HepG2 (cell line): ENCODE measurements at regions not wholly inside any gene's neighbourhood (a gene's known extent, or its start where the extent isn't known, plus 50 kb on each side); places are given as distances from the start of the nearest gene placed in this dataset.

Experiments used
- HNF4G ChIP-seq, 2 experiments: sonication (generic) in 1 of 2; formaldehyde crosslinking in 1 of 2; IDR thresholded peaks; 2 replicates each; pipeline versions ENCODE4 v1.4.0 to v1.6.1; 2011 to 2020; ENCODE audit warnings: borderline replicate concordance in 2 of 2, low read depth in 2 of 2, mild to moderate bottlenecking in 2 of 2, low read length in 1 of 2, missing genetic modification reagents in 1 of 2, moderate library complexity in 1 of 2
- HOXA9 ChIP-seq: sonication (generic); formaldehyde crosslinking; IDR thresholded peaks from 2 replicates; pipeline ENCODE4 v1.8.1; 2022; ENCODE audit warnings: missing genetic modification reagents, mild to moderate bottlenecking, moderate library complexity, borderline replicate concordance
- NR2F1 ChIP-seq, 2 experiments: fragments of 450-650 bp in 1 of 2; formaldehyde crosslinking in 1 of 2; IDR thresholded peaks; 2 replicates each; pipeline versions ENCODE4 v1.5.0 to v1.6.1; 2016 to 2020; ENCODE audit warnings: mild to moderate bottlenecking in 1 of 2, missing compliant biosample characterization in 1 of 2, missing genetic modification reagents in 1 of 2, moderate library complexity in 1 of 2
- TBX3 ChIP-seq: fragments of 450-650 bp; IDR thresholded peaks from 2 replicates; pipeline ENCODE4 v1.6.1; 2017; ENCODE audit warnings: antibody characterized with exemption, mild to moderate bottlenecking, inconsistent platforms, borderline replicate concordance
- TGIF2 ChIP-seq: IDR thresholded peaks from 2 replicates; pipeline ENCODE4 v1.6.1; 2016; ENCODE audit warnings: control low read depth, missing compliant biosample characterization
- ZBED4 ChIP-seq: sonication (generic); formaldehyde crosslinking; IDR thresholded peaks from 2 replicates; pipeline ENCODE4 v1.4.0; 2020; ENCODE audit warnings: missing genetic modification reagents, borderline replicate concordance
- ZFP41 ChIP-seq: sonication (generic); formaldehyde crosslinking; IDR thresholded peaks from 2 replicates; pipeline ENCODE4 v1.4.0; 2020; ENCODE audit warnings: mild to moderate bottlenecking, missing genetic modification reagents, borderline replicate concordance
- ZNF362 ChIP-seq: sonication (generic); formaldehyde crosslinking; IDR thresholded peaks from 2 replicates; pipeline ENCODE4 v1.4.0; 2020; ENCODE audit warnings: missing genetic modification reagents, mild to moderate bottlenecking, borderline replicate concordance
- ZNF546 ChIP-seq: sonication (generic); formaldehyde crosslinking; conservative IDR thresholded peaks from 2 replicates; pipeline ENCODE4 v1.8.1; 2023; ENCODE audit warnings: mild to moderate bottlenecking, missing genetic modification reagents
- ZNF570 ChIP-seq: sonication (generic); formaldehyde crosslinking; IDR thresholded peaks from 2 replicates; pipeline ENCODE4 v1.4.0; 2020; ENCODE audit warnings: mild to moderate bottlenecking, missing genetic modification reagents, borderline replicate concordance
- ZNF784 ChIP-seq: sonication (generic); formaldehyde crosslinking; IDR thresholded peaks from 2 replicates; pipeline ENCODE4 v1.5.1; 2020; ENCODE audit warnings: missing genetic modification reagents, mild to moderate bottlenecking, borderline replicate concordance
- TF ChIP-seq, protein P1 (sequence below): sonication (generic); formaldehyde crosslinking; IDR thresholded peaks from 2 replicates; pipeline ENCODE4 v1.8.0; 2022; ENCODE audit warnings: mild to moderate bottlenecking, missing genetic modification reagents, moderate library complexity
- TF ChIP-seq, protein P2 (sequence below): sonication (generic); formaldehyde crosslinking; IDR thresholded peaks from 2 replicates; pipeline ENCODE4 v1.4.0; 2020; ENCODE audit warnings: mild to moderate bottlenecking, low read depth, missing genetic modification reagents

DNA sequence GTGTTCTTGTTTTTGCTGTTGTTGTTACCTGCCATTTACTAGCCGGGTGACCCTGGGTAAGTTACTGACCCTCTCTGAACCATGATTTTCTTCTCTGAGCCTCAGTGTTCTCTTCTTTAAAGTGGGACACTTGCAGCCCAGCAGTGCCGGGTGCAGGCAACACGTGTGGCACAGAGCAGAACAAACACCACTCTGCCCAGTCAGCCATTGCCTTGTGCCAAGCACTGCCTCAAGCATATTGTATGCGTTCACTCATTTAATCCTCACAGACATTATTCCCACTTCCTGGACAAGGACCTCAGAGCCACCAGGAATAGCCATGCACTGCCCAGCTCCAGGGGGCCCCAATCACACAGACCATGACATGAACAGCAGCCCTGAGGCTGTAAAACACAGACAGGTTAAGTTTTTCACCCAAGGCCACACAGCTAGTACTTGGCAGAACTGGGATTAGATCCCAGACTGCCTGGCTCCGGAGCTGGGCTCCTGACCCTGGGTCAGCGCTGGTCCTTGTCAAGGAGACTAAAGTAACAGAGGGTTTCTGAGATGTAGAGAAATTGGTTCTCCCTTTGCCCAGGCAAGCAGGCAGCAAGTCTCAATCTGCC is 74.0 kb upstream of the PTPN1 start (continued):
- TF ChIP-seq ZNF784 (CRISPR knock-in tag) = no peak
- no peak for TF ChIP-seq ZNF362
- no peak for TF ChIP-seq ZNF570 (CRISPR knock-in tag)
- TF ChIP-seq, protein P1, sequence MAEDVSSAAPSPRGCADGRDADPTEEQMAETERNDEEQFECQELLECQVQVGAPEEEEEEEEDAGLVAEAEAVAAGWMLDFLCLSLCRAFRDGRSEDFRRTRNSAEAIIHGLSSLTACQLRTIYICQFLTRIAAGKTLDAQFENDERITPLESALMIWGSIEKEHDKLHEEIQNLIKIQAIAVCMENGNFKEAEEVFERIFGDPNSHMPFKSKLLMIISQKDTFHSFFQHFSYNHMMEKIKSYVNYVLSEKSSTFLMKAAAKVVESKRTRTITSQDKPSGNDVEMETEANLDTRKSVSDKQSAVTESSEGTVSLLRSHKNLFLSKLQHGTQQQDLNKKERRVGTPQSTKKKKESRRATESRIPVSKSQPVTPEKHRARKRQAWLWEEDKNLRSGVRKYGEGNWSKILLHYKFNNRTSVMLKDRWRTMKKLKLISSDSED (CRISPR knock-in tag) = no peak
- no peak for TF ChIP-seq TGIF2 (CRISPR knock-in tag)
- TF ChIP-seq, protein P2, sequence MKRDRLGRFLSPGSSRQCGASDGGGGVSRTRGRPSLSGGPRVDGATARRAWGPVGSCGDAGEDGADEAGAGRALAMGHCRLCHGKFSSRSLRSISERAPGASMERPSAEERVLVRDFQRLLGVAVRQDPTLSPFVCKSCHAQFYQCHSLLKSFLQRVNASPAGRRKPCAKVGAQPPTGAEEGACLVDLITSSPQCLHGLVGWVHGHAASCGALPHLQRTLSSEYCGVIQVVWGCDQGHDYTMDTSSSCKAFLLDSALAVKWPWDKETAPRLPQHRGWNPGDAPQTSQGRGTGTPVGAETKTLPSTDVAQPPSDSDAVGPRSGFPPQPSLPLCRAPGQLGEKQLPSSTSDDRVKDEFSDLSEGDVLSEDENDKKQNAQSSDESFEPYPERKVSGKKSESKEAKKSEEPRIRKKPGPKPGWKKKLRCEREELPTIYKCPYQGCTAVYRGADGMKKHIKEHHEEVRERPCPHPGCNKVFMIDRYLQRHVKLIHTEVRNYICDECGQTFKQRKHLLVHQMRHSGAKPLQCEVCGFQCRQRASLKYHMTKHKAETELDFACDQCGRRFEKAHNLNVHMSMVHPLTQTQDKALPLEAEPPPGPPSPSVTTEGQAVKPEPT (CRISPR knock-in tag) = no peak
- no peak for TF ChIP-seq HOXA9 (CRISPR knock-in tag)
- no peak for TF ChIP-seq NR2F1 (CRISPR knock-in tag; IDR thresholded peaks at IDR 0.05)
- no peak for TF ChIP-seq TBX3
- TF ChIP-seq HNF4G (IDR thresholded peaks at IDR 0.05; ENCODE audit: borderline replicate concordance, low read depth, low read length) = no peak
- no peak for TF ChIP-seq HNF4G (CRISPR knock-in tag; IDR thresholded peaks at IDR 0.05; ENCODE audit: borderline replicate concordance, low read depth)
- TF ChIP-seq ZNF546 (CRISPR knock-in tag) = no peak
- no peak for TF ChIP-seq ZFP41
- TF ChIP-seq ZBED4 = no peak
